NCI-H82 treated with DMSO at 0.1 percent for 48 hours (cell line): ENCODE measurements at regions not wholly inside any gene's neighbourhood (a gene's known extent, or its start where the extent isn't known, plus 50 kb on each side); places are given as distances from the start of the nearest gene placed in this dataset.
A peak's percentile ranks its signal among the peaks of the same experiment; 100 is the strongest.
"Not testable (repeated sequence)": the region's sequence is repeated elsewhere in the genome, so short reads cannot be mapped to it uniquely, and the experiment has no call there.

Experiments
- DNase-seq: peaks from one replicate; lab custom pipeline; 2025; ENCODE audit not compliant: unreplicated experiment; lab: John Stamatoyannopoulos, UW

DNA sequence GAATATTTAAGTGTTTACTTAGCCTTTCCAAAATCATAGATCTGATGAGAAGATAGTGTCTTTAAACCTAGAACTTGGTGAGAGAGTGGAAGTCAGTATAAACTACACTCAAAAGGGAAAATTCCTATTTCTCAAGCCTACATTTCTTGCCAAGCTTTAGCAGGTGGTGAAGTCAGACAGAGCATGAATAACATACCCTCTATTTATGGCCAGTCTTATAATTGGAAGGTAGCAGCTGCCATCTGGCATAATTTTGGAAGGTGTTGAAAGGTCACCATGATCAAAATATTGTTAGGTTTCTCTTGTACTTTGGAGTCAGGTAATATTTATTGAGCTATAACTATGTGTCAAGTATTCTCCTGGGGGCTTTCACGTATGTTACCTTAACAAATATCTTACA is 729.3 kb upstream of the KIF2B start:
- DNase-seq, result no peak

GRCh38 chr17:53092072-53092471 is 730.7 kb upstream of the KIF2B start:
- no peak for DNase-seq

GRCh38 chr17:53090770-53091169 is 732.0 kb upstream of the KIF2B start:
- no peak for DNase-seq

DNA sequence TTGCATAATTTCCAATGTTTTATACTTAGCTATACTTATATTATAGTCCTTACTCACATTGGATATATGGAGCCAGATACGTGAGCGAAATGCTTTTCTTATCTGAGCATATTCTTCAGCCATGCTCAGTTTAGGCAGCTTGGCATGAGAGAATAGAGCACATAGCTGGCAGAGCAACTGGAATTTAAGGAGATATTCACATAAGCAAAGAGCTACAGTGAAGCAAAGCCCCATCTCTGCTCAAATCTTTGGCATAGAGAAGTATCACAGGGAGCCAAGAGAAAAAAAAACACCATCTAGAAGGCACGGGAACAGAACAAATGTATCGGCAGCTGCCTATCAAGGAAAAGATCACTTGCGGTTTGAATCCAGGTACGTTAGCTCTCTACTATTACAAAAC is 734.2 kb upstream of the KIF2B start:
- no peak for DNase-seq

DNA sequence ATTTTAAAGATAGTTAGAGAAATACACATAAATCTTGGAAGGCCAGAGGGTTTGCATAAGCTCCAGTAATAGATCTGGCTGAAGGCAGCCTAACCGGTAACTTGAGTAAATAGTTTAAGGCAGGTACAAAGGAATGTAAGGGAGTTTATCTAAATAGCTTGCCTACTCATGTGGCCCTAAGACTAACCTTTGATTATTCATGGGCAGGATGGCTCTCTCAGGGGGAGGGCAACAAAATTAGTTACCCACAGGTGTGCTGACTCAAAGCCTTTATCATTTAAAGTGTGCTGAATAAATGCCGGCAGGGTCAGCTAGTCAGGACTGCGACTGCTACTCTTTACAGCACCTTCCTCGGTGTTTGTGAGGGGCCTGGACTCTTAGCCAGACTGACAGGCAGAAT is 761.3 kb upstream of the KIF2B start:
- DNase-seq, result no peak

DNA sequence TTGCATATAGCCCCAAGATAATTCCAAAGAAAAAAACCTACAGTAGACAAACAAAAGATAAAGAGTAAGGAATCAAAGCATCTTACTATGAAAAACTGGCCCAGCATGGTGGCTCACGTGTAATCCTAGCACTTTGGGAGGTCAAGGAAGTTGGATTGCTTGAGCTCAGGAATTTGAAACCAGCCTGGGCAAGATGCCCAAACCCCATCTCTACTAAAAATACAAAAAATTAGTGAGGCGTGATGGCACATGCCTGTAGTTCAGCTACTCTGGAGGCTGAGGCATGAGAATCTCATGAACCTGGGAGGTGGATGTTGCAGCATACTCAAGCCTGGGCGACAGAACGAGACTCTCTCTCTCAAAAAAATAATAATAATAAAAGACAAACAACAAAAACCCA is 764.7 kb upstream of the KIF2B start:
- no peak for DNase-seq

DNA sequence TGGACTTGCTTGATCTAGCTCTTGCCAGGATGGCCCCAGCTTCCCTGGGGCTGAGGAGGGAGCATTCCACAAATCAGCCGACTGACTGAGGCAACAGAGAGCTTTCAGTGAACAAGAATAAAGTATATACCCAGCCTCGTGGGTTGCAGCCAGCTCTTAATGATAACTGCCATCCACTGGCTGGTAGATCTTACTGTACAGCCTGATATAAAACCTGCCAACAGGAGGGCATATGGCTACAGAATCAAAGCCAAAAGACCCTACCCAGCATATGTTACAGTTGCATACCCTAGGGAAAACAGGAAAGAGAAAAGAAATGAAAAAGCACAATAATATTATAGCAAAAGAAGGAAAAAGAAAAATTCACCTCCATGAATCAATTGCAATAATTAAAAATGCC is 775.9 kb upstream of the KIF2B start:
- no peak for DNase-seq

DNA sequence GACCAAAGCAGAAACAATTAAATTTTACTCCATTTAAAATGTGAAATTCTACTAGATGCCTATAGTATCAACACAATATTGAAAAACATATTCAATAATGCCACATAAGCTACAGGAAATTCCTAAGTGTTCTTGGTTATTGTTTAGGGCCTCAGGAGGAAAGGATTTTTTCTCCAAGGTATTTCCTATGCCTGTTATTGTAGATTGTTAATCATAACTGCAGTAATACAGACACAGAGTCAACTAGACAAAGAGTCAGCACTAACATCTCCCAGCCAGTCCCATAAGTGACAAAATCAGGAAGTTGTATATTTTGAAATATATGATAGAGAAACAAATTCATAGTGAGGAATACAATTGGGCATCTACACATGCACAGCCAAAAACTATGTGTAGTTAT is 782.7 kb upstream of the KIF2B start:
- no peak for DNase-seq

GRCh38 chr17:53033297-53033696 is 789.4 kb upstream of the KIF2B start:
- DNase-seq, result no peak

- peak; percentile 5 for DNase-seq
These were observed 789.9 kb upstream of the KIF2B start for GRCh38 chr17:53032861-53033271.

DNA sequence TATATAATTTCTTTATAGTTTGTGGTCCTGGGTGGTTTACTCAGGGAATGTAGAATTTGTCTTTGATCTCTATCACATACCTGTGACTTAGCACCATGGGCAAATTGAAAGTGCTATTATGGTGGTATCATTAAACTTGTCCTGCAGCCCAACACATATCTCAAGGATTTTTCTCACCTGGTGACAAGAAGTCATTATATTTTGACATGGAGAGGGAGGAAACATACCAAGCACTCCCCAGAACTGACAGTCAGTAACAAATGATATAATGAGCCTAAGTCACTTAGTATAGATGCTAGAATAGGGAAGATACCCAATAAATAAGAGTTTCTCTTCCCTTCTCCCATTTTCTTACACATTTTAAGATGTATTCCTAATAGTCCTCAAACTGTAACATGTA is 805.5 kb upstream of the KIF2B start:
- DNase-seq, result no peak

DNA sequence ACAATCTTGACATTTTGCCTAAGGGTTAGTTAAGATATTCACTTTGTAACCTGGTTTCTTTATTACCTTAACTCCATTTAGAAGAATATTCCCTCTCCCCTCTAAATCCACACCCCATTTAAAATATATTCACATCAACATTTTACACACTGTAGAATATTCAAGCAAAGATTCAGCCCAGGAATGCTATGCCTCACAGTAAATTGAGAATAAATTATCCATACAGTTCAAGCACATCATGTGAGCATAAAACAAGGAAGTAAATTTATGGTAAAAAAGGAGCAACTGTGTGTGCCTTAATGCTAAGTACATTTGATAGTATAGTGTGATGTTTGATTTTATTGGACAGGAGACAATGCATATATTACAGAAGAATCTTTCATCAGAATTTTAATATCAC is 806.6 kb upstream of the KIF2B start:
- no peak for DNase-seq

DNA sequence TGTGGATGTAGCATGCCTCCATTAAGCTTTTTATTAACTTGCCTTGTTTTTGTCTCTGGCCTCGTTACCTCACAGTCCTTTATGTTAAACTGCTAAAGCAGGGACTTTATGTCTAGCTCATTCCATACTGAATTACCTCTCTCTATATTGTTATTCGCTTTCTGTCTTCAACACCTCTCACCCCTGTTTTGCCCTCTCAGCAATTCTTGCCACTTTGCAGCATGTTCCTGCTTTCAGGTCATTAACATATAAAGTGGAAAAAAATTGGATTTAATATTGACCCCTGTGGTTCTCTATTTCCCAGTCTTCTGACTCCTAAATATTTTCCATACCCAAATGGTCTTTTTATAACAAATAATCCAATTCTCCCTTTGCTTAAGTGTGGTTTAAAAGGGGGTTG is 810.4 kb upstream of the KIF2B start:
- no peak for DNase-seq

DNA sequence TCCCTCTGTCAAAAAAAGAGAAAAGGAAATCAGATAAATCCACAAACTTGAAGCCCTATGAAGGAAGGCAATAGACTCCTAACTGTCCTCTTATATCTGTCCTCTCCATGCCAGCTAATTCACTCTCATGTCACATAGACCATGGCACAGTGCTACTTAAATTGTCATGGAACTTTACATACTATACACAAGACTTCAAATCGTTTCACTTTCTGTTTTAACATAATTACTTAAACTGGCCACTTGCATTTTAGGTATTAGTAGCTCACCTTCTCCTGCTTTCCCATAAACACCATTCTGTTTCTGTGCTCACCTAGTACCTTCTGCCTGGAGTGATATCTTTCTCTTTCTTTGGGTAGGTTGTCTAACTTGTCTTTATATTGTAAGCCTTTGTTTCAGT is 816.7 kb upstream of the KIF2B start:
- DNase-seq, result no peak

DNA sequence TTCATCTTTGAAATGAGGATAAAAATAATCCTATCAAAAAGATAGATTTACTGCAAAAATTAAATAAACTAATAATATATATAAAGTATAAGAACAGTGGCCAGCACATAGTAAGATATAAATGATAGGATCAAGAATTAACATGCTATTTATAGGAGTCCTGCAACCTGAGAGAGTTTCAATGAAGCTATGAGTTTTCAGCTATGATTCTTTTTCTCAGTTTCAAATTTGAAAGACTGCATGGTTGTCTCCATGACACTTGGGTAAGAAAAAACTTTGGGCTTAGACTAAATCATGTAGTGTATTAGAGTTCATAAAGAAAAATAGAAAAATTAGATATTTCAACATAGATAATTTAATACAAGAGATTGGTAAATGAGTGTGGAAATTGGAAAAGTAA is 817.8 kb upstream of the KIF2B start:
- no peak for DNase-seq

GRCh38 chr17:52995881-52996280 is 826.8 kb upstream of the KIF2B start:
- DNase-seq, result no peak

- no peak for DNase-seq
These were observed 827.6 kb upstream of the KIF2B start for GRCh38 chr17:52995147-52995546.

- no peak for DNase-seq
These were observed 827.6 kb upstream of the CA10 start for GRCh38 chr17:52986056-52986662.

DNA sequence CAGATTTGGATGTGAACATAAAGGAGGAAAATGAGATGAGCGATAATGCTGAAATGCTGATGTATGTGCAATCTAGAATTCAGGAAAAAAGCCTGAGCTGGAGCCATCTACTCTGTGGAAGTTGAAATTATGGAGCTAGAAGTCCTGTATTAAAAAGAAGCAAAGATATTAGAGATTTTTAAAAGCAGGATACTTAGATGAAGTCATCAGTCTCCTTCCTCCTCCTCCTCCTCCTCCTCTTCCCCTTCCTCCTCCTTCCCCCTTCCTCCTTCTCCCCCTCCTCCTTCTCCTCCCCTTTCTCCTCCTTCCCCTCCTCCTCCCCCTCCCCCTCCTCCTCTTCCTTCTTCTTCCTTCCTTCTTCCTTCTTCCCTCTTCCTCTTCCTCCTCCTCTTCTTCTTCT is 823.8 kb upstream of the CA10 start:
- no peak for DNase-seq

- no peak for DNase-seq
These were observed 821.4 kb upstream of the CA10 start for GRCh38 chr17:52979921-52980320.

DNA sequence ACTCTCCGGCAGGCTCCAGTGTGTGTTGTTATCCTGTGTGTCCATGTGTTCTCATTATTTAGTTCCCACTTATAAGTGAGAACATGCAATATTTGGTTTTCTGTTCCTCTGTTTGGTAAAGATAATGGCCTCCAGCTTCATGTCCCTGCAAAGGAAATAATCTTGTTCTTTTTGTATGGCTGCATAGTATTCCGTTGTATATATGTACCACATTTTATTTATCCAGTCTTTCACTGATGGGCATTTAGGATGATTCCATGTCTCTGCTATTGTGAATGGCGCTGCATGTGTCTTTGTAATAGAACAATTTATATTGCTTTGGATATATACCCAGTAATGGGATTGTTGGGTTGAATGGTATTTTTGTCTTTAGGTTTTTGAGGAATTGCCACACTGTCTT is 807.3 kb upstream of the CA10 start:
- DNase-seq, result no peak

DNA sequence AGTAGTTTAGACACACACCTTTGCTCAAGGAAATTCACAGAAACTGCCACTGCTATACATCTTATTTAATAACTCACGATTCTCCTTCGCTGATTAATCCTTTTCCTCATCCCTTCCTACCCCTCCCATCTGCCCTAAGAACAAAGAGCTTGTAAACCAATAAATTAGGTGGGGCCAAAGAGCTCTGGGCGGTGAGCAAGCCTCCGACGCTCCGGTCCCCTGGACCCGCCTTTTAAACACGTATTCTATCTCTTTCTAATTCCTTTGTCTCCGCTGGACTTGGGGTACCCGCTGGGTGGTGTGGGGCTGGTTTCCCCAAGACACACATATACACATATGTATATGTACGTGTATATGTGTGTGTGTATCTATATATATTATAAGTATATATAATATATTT is 803.2 kb upstream of the CA10 start:
- not testable (repeated sequence) for DNase-seq

DNA sequence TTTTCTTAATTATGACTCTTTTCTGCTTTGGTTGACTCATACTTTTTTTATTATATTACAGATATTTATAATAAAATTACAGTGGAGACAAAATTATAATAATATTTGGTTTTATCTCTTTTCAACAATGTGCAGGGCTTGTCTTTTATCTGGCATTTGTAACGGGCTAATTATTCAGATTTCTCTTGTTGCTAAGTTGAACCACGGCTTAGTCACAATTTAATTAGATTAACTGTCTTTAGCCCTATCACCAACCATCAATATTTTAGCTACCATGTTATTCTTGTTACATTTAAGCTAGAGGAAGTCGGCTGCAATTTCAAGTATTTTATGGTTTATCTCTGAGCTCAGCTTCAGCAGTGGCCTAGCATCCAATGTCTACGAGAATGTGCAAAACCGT is 798.9 kb upstream of the CA10 start:
- DNase-seq, result no peak

GRCh38 chr17:52947418-52947817 is 788.9 kb upstream of the CA10 start:
- DNase-seq, result no peak
